ENCODE measurements at regions not wholly inside any gene's neighbourhood (a gene's known extent, or its start where the extent isn't known, plus 50 kb on each side); places are given as distances from the start of the nearest gene placed in this dataset.

- H3K27me3 ChIP-seq (ENCODE audit: control insufficient read depth in 3 of 3, insufficient read depth in 3 of 3, low read length in 2 of 3), result peaks cover 0 to 6% (median 0%) of the 10 kb centered on the region in 3 donors
- H3K9ac ChIP-seq (ENCODE audit: insufficient read depth in 1 of 2, low read length in 2 of 2), result no peak overlapping the region
- no peaks in the 10 kb centered on the region for H3K36me3 ChIP-seq (ENCODE audit: control insufficient read depth in 4 of 4, insufficient read depth in 4 of 4, low read length in 4 of 4)
- peaks cover 0 to 3% (median 0%) of the 10 kb centered on the region in 4 donors for H3K9me3 ChIP-seq (ENCODE audit: control insufficient read depth in 4 of 4, insufficient read depth in 3 of 4, low read length in 3 of 4)
- H3K27ac ChIP-seq (ENCODE audit: low read depth in 1 of 2, low read length in 1 of 2), result no peak overlapping the region
- ATAC-seq (ENCODE audit: insufficient read depth, low FRiP score) (no peak), DNase-seq (no peak)
- no peaks in the 10 kb centered on the region for H3K4me1 ChIP-seq (ENCODE audit: control insufficient read depth in 5 of 5, insufficient read depth in 5 of 5, low read length in 5 of 5)
- H3K4me3 ChIP-seq, result no peak overlapping the region
- WGBS, 2 donors, result 85 to 94% methylated on average over 29 of the region's 29 CpGs
- TF ChIP-seq CTCF (IDR thresholded peaks at IDR 0.05; ENCODE audit: control extremely low read depth, extremely low read depth), result no peak
Observed at GRCh38 chr12:131355361-131356245, 355.3 kb upstream of the SFSWAP start.

DNA sequence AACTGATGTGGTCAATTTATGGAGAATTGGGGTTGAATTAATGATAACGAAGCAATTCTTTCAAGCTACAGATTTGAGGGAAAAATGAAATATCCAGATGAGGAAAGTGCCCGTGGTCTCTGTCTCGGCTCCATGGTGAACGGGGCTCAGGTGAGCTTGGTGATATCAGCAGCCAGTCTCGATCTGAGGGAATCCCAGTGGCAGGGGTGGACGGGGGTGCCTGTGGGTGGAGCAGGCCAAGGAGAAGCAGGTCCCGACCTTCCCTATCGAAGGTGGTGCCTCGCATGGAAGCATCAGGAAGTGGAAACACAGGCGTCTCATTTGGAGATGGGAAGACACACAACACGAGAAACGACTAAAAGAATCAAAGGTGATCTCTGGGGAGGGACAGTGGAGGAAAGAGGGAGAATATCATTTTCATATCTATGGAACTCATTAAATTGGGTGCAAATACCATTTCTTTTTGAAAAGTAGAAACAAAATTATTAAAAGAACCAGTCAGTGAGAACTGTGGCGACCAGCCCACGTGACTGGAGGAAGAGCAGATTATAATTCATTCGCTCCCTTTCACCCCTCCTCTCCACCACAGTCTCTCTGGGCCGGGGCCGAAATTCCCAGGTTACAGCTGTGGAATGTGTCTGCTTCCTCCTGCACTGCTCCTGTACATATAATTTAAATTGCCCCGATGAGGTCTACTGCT, 354.3 kb upstream of the SFSWAP start:
- Histone ChIP-seq H3K4me1 (ENCODE audit: control insufficient read depth in 5 of 5, insufficient read depth in 5 of 5, low read length in 5 of 5) (no peaks in the 10 kb centered on the region), H3K27ac (ENCODE audit: low read depth in 1 of 2, low read length in 1 of 2) (no peak overlapping the region), H3K36me3 (ENCODE audit: control insufficient read depth in 4 of 4, insufficient read depth in 4 of 4, low read length in 4 of 4) (no peaks in the 10 kb centered on the region), H3K27me3 (ENCODE audit: control insufficient read depth in 3 of 3, insufficient read depth in 3 of 3, low read length in 2 of 3) (peaks cover 0 to 11% (median 0%) of the 10 kb centered on the region in 3 donors), H3K9ac (ENCODE audit: insufficient read depth in 1 of 2, low read length in 2 of 2) (no peak overlapping the region), H3K9me3 (ENCODE audit: control insufficient read depth in 4 of 4, insufficient read depth in 3 of 4, low read length in 3 of 4) (peaks cover 0 to 1% (median 0%) of the 10 kb centered on the region in 4 donors), H3K4me3 (no peak overlapping the region)
- no peak for TF ChIP-seq CTCF (IDR thresholded peaks at IDR 0.05; ENCODE audit: control extremely low read depth, extremely low read depth)
- no peak for ATAC-seq (ENCODE audit: insufficient read depth, low FRiP score)
- 73 to 86% methylated on average over 18 of the region's 18 CpGs for WGBS, 2 donors
- no peak for DNase-seq

DNA sequence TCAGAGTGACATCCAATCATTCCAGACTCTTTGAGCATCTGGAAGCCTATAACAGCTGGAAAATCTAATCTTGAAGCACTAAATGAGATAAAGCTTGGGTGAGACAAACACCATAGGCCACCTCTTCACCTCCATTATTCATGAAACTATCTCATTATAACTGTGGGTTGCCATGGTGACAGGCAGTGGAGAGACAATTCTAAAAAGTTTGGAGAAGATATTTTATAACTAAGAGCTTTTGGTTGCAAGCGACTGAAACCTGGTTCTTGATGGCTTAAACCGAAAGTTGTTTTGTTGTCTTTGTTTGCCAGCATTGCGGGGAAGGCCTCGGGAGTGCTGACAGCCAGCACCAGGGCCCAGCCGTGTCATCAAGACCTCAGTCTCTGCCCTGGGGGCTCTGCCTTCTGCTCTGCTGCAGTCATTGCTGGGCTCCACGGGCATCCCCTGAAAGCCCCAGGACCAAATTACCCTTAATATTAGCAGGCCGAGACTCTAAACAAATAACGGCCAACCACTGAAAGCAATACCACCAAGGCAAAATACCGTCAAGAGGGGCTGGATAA, 353.6 kb upstream of the SFSWAP start:
- peaks cover 0 to 11% (median 0%) of the 10 kb centered on the region in 3 donors for H3K27me3 ChIP-seq (ENCODE audit: control insufficient read depth in 3 of 3, insufficient read depth in 3 of 3, low read length in 2 of 3)
- no peak overlapping the region for H3K4me3 ChIP-seq
- no peaks in the 10 kb centered on the region for H3K9me3 ChIP-seq (ENCODE audit: control insufficient read depth in 4 of 4, insufficient read depth in 3 of 4, low read length in 3 of 4)
- H3K27ac ChIP-seq (ENCODE audit: low read depth in 1 of 2, low read length in 1 of 2), result no peak overlapping the region
- ATAC-seq (ENCODE audit: insufficient read depth, low FRiP score) (no peak), DNase-seq (peak in 1 of 3 donors; percentile 3)
- H3K36me3 ChIP-seq (ENCODE audit: control insufficient read depth in 4 of 4, insufficient read depth in 4 of 4, low read length in 4 of 4), result no peaks in the 10 kb centered on the region
- TF ChIP-seq CTCF (IDR thresholded peaks at IDR 0.05; ENCODE audit: control extremely low read depth, extremely low read depth), result no peak
- WGBS, 2 donors, result 83 to 90% methylated on average over 9 of the region's 9 CpGs
- no peak overlapping the region for H3K9ac ChIP-seq (ENCODE audit: insufficient read depth in 1 of 2, low read length in 2 of 2)
- H3K4me1 ChIP-seq (ENCODE audit: control insufficient read depth in 5 of 5, insufficient read depth in 5 of 5, low read length in 5 of 5), result no peaks in the 10 kb centered on the region
